Activated CD4-positive, CD25-positive, alpha-beta regulatory T cell (primary cell): ENCODE measurements at regions not wholly inside any gene's neighbourhood (a gene's known extent, or its start where the extent isn't known, plus 50 kb on each side); places are given as distances from the start of the nearest gene placed in this dataset.
"Not testable (repeated sequence)": the region's sequence is repeated elsewhere in the genome, so short reads cannot be mapped to it uniquely, and the experiment has no call there.

Source experiments
- DNase-seq, 4 experiments: peaks; one replicate each; lab custom pipeline; 2025; lab: John Stamatoyannopoulos, UW

DNA sequence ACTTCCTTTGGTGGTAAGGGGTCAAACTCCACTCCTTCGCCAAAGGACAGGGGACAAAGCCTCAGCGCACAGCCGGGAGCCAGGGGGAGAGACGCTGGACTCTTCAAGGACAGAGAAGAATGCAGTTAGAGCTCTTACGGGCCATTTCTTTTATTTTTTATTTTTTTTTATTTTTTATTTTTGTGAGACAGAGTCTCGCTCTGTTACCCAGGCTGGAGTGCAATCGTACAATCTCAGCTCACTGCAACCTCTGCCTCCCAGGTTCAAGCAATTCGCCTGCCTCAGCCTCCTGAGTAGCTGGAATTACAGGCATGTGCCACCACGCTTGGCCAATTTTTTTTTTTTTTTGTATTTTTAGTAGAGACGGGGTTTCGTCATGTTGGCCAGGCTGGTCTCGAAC, 93.2 kb upstream of the RPH3AL start, which contains the start of gene RFLNB:
Gene RFLNB (minus strand): TSS at position 101 of the 400 bp plus-strand sequence.
- DNase-seq, result not testable (repeated sequence)

GRCh38 chr17:444879-445454, 92.4 kb upstream of the RPH3AL start:
- no peak for DNase-seq

DNA sequence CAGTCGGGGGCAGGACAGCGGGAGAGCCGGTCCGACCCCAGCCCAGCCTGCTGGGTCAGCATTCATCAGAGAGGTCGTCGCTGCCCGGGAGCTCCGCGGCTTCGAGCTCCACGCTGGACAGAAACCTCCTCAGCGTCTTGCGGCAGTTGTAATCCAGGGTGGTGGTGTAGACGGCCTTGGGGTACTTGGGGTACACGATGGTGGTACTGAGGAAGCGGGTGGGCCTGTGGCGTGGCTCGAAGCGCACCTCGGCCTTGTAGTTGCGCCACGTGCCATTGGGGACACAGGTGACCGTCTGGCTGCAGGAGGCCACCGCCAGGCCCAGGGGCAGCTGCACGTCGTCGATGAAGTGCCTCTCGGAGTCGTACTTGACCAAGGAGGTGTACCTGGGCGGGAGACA, 90.5 kb upstream of the RPH3AL start:
- DNase-seq, result no peak

GRCh38 chr17:441155-441950, 88.7 kb upstream of the RPH3AL start:
- no peak for DNase-seq

- DNase-seq, result no peak
Observed at GRCh38 chr17:438191-438590, 85.6 kb upstream of the RPH3AL start.

GRCh38 chr17:437545-437944, 84.9 kb upstream of the RPH3AL start:
- DNase-seq, result no peak

- no peak for DNase-seq
Observed at GRCh38 chr17:436571-436970, 84.0 kb upstream of the RPH3AL start.

DNA sequence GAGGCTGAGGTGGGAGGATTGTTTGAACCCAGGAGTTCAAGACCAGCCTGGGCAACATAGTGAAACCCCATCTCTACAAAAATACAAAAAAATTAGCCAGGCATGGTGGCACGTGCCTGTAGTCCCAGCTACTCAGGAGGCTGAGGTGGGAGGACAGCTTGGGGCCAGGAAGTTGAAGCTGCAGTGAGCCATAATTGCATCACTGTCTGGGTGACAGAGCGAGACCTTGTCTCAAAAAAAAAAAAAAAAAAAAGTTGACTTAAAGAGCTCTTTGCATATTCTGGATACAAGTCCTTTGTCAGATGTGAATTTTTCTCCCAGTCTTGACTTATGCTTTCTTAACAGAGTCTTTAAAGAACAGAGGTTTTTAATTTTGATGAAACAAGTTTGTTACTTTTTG, 79.9 kb upstream of the RPH3AL start:
- DNase-seq, result not testable (repeated sequence)

GRCh38 chr17:431494-431893, 78.9 kb upstream of the RPH3AL start:
- DNase-seq, result no peak

- no peak for DNase-seq
Observed at GRCh38 chr17:429589-429988, 77.0 kb upstream of the RPH3AL start.

DNA sequence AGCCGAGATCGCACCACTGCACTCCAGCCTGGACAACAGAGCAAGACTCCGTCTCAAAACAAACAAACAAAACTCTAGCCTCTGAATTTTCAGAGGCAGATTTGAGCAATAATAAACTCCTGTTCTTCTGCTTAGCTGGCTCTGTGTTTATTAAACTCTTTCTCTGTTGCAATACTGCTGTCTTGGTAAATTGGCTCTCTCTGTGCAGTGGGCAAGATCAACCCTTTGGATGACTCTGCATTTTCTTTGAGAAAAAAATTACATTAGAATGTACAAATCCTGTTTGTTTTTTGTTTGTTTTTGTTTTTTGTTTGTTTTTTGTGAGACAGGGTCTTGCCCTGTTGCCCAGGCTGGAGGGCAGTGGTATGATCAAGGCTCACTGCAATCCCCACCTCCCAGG, 75.8 kb upstream of the RPH3AL start:
- no peak for DNase-seq

GRCh38 chr17:427891-428290, 75.3 kb upstream of the RPH3AL start:
- no peak for DNase-seq

GRCh38 chr17:427327-427726, 74.7 kb upstream of the RPH3AL start:
- no peak for DNase-seq

DNA sequence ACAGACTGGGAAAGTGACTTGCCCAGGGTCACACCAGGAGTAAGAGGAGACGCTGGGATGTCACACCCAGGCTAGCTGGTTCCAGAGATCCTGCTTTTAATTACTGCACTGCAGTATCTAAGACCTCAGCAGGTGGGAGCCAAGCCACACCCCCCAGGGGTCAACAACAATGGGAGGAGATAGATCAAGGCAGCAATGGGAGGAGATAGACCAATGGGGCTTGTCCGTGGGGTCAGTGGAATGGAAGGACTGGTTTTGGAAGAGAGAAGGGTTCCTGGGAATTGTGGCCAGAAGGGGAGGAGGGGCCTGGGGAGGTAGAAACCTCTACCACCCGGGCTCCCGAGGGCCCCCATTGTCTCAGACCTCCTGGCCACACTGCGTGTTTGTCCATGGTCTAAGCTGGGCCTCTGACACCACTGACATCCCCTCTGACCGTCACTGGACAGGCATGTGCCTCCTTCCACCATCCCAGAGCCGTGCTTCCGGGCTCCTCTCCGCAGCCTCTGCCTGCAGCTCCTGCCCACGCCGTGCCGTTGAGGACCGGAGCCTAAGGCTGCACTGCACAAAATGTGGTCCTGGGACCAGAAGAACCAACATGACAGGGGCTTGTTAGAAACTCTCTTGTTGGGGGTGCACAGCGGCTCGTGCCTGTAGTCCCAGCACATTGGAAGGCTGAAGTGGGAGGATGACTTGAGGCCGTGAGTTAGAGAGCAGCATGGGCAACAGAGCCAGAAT, 69.8 kb upstream of the RPH3AL start:
- no peak for DNase-seq

GRCh38 chr17:420479-421175, 68.0 kb upstream of the RPH3AL start:
- no peak for DNase-seq

DNA sequence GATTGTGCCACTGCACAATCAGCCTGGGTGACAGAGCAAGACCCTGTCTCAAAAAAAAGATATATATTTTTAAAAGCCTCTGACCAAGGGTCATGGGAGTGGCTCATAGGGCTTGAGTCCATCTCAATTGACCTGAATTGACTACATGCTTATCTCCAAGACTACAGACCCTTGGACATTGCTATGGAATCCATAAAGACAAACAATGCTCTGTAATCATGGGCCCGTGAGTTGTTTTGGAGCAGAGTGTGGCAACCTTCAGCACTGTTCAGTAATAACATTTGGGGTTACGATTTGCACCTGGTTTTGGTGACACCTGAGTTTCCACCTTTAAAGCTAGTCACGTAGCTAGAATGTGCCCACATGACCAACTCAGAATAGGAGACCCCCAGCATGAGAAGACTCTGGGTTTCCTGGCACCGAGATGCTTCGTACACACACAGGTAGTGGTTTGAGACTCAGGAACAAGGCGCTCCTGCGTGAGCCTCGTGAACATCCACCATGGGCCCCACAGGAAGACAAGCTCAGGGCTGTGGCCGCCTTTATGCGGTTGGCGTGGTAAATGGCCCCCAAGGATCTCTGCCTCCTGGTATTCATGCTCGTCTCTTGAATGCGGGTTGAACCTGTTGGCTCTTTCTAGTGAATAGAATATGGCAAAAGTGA, 66.6 kb upstream of the RPH3AL start:
- no peak for DNase-seq

GRCh38 chr17:418421-418751, 65.8 kb upstream of the RPH3AL start:
- peak in 1 of 4 experiments; percentile 18 for DNase-seq

GRCh38 chr17:417691-418420, 65.2 kb upstream of the RPH3AL start:
- no peak for DNase-seq

GRCh38 chr17:416293-417206, 63.9 kb upstream of the RPH3AL start:
- peak in 1 of 4 experiments; percentile 30 for DNase-seq

DNA sequence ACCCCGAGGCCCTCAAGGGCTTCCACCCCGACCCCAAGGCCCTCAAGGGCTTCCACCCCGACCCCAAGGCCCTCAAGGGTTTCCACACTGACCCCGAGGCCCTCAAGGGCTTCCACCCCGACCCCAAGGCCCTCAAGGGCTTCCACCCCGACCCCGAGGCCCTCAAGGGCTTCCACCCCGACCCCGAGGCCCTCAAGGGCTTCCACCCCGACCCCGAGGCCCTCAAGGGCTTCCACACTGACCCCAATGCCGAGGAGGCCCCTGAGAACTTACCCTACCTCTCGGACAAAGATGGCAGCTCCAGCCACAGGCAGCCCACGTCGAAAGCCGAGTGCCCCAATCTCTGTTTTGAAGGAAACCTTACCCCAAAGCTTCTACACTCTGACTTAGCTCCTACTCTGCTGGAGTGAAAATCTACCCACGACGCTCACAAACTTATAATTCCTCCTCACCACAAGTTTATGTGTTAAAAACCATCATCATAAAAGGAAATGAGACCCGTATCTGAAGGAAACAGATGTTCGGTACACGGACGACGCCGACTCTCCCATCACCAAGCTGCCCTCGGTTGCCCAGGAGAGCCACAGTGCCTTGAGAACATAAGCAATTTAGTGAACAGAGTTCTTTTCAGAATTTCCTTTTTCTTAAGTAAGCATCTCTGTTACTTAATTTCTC, 61.2 kb upstream of the RPH3AL start:
- no peak for DNase-seq
